ENCODE measurements at regions not wholly inside any gene's neighbourhood (a gene's known extent, or its start where the extent isn't known, plus 50 kb on each side); places are given as distances from the start of the nearest gene placed in this dataset.
"Not testable (repeated sequence)": the region's sequence is repeated elsewhere in the genome, so short reads cannot be mapped to it uniquely, and the experiment has no call there.

DNA sequence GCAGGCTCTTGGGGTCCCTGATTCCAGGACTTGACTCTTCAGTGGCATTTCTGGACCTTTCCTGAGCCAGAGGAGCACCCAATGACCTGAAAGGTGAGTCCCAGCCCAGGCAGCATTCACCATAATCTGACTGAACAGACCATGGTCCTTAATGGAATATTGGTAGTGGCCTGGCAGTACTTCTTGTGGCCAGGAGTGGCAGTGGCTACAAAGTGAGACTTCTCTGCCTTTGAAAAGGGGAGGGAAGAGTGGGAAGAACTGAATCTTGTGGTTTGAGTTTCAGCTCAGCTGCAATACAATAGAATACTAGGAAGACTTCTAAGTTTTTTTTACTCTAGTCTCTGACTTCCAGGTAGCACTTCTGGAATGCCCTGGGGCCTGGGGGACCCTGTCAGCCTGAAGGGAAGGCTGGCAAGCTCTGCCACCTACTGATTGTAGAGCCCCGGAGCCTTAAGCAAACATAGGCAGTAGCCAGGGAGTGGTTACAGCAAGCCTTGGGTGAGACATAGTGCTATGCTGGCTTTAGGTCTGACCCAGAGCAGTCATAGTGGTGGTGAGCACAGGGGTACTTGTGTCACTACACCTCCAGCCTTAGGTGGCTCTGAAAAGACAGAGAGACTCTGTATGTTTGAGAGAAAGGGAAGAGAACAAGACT is 674.2 kb upstream of the MANEA start:
- DNase-seq (ENCODE audit: low spot score): no peak

DNA sequence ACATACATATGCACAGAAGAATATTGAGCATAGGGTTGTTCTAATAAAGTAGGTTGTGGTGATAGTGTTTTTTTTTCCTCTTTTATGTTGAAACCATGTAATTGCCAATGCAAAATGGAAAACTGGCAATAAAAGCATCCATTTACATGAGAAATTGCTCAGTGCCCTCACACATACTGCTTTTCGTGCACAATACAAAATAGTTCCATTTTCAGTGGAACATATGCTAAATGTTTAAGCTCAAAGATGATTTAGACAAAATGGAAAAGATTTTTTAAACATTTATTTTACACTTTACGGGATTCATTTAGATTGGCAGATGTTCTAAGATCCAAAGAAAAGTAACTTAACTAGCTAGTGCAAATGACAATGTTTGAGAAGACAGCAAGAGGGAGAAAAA is 678.1 kb upstream of the MANEA start:
- DNase-seq (ENCODE audit: low spot score): no peak

DNA sequence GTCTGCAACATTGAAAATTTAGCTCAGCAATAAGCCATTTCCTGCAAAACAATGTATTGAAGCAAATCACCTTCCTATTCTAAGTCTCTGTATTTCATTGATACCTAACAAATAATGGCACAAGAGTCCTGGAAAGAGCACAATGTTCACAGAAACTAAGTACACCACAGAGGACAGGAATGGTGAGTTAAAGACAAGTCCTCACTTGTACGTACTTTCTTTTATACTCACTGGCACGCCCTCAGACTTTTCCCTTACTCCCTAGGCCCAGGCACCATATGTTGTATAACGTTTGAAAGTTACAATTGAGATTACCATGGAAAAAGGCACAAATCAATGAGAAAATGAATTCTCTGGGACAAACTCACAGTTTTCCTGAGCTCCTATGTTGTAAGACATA is 683.0 kb upstream of the MANEA start:
- no peak for DNase-seq (ENCODE audit: low spot score)

DNA sequence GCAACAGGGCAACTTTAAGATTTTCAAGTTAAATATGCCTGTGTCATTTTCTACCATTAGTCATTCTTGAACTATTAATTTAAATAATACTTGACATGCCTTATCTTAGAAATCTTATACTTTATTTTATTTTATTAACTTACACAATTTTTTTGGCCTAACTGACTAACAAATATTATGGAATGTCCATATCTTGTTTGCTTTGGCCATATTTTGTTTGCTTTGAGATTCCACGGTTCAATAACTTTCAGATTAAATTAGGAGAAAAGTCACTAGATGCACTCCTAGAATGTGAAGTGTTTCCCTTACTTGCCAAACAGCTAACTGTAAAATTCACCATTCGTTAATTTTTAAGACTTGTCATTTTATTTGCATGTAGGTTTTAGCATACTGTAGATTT is 684.0 kb upstream of the MANEA start:
- no peak for DNase-seq (ENCODE audit: low spot score)

DNA sequence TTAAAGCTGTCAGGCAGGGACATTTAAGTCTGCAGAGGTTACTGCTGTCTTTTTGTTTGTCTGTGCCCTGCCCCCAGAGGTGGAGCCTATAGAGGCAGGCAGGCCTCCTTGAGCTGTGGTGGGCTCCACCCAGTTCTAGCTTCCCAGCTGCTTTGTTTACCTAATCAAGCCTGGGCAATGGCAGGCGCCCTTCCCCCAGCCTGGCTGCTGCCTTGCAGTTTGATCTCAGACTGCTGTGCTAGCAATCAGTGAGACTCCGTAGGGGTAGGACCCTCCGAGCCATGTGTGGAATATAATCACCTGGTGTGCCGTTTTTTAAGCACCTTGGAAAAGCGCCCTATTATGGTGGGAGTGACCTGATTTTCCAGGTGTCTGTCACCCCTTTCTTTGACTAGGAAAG is 703.5 kb upstream of the MANEA start:
- DNase-seq (ENCODE audit: low spot score): not testable (repeated sequence)

DNA sequence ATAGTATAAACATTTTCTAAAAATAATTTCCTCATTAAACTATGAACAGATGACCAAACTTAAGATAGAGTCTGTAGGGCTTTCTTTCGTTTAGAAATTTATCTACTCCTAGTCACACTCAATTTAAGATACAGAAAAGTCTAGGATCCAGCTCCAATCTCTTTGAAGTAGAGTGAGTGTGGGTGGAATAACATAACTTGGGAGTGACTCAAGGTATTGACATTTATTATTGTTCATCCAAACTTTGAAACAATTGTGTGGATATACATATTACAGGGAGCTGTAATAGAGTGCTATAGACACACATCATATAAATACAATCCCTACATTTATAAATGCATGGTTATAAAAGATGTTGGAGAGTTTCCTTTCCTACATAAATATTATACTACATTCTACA is 715.2 kb upstream of the MANEA start:
- no peak for DNase-seq (ENCODE audit: low spot score)

DNA sequence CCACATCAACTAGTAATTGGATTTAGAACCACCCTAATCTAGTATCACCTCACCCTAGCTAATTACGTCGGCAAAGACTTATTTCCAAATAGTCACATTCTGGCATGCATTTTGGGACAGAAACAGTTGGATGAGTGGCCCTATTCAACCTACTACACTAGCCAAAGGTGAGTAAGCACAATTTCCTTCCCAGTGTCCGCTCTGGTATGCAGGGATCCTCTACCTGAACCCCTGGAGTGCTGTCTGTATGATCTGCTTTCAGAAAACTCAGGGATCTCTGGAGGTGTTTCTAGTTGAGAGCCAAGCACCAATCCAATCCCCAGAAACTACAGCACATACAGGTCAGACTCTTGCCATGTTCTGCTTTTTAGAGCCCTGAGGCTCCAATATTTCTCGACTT is 717.4 kb upstream of the MANEA start:
- DNase-seq (ENCODE audit: low spot score): no peak

DNA sequence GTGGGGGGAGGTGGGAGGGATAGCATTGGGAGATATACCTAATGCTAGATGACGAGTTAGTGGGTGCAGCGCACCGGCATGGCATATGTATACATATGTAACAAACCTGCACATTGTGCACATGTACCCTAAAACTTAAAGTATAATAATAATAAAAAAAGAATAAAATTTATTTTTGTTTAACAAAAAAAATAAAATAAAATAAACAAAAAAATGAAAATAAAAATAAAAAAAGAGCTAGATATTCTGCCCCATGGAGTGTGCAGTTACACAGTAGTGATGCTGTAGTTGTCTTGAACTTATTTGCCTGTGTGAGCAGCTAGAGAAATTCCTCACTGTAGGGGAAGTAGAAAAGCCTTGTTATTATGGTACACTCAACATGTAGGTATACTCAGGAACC is 720.3 kb upstream of the MANEA start:
- not testable (repeated sequence) for DNase-seq (ENCODE audit: low spot score)

DNA sequence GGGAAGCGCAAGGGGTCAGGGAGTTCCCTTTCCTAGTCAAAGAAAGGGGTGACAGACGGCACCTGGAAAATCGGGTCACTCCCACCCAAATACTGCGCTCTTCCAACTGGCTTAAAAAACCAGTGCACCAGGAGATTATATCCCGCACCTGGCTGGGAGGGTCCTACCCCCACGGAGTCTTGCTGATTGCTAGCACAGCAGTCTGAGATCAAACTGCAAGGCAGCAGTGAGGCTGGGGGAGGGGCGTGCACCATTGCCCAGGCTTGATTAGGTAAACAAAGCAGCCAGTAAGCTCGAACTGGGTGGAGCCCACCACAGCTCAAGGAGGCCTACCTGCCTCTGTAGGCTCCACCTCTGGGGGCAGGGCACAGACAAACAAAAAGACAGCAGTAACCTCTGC is 726.0 kb upstream of the MANEA start:
- DNase-seq (ENCODE audit: low spot score): not testable (repeated sequence)

DNA sequence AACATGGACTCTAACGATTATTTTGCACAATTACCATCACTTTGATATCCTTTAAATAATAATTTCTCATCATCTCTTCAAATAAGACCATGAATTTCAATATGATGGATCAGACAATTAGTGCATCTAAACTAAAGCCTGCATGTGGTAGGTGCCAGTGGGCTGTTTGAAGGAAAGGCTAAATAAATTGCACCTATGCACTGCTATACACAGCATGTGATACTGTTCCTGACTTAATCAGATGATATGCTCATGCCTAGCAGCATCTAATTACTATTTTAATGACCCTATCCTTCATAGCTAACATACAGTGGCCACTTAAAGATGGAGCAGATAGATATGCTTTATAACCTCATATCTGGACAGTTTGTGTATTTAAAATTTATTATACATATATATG is 731.6 kb upstream of the MANEA start:
- DNase-seq (ENCODE audit: low spot score): no peak

DNA sequence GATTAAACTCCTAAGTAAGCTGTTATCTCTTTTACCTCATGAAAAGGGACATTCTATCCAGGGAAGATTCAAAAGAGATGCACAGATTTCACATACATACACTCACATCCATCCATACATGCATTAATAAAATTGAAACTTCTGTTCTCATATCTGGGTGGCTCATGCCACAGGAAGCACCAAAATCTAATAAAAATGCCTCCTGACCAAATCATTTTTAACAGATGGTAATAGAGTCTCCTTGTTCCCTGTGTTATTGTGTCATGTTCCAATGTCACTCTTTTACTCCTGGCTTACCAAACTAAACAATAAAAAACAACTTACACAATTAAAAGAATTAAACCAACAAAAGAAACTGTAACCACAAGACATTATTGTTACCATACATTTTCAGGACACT is 742.1 kb upstream of the MANEA start:
- no peak for DNase-seq (ENCODE audit: low spot score)

DNA sequence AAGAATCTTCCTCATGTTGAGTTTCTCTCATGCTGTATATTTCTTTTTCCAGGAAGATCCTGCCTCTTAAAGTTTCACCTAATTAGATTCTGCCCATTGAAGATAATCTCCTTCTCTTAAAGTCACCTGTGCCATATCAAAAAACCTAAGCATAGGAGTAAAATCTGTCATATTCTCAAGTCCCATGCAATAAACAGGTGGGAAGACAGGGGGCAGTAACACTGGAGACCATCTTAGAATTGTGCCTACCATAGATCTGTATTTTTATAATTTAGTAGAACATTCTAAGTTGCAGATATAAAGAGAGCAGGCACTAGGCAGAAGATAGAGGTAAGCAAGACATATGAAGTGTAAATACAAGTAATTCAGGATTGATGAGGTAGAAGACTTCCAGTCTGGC is 763.5 kb upstream of the MANEA start:
- DNase-seq (ENCODE audit: low spot score): no peak

DNA sequence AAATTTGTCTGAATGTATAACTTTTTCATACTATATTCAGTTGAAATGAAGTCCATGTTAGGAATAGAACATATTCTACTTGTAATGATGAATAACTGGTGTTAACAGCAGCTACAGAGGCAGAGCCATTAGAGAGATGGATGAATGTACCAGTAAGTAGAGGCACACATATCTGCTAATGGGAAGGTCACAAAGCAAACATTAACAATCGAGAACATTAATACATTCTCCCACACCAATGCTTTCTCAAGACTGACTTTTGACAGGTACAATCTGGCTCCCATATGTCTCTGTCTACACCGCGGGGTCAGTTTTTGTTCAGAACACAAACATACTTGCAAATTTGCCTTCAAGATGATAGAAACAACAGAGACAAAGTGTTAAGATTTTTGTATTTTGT is 776.0 kb upstream of the MANEA start:
- no peak for DNase-seq (ENCODE audit: low spot score)

DNA sequence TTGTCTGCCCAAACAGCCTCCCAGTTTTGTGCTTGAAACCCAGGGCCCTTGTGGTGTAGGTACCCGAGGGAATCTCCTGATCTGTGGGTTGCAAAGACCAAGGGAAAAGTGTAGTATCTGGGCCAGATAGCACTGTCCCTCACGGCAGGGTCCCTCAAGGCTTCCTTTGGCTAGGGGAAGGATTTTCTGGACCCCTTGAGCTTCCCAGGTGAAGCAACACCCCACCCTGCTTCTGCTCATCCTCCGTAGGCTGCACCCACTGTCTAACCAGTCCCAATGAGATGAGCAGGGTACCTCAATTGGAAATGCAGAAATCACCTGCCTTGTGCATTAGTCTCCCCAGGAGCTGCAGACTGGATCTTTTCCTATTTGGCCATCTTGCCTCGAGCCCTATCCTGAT is 791.8 kb upstream of the MANEA start:
- DNase-seq (ENCODE audit: low spot score): no peak

DNA sequence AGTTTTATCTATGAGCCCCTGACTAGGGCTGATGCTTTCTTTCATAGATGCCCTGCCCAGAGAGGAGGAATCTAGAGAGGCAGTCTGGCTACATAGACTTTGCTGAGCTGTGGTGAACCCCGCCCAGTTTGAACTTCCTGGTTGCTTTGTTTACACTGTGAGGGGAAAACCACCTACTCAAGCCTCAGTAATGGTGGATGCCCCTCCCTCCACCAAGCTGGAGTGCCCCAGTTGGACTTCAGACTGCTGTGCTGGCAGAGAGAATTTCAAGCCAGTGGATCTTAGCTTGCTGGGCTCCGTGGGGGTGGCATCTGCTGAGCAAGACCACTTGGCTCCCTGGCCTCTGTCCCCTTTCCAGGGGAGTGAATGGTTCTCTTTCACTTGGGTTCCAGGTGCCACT is 792.3 kb upstream of the MANEA start:
- not testable (repeated sequence) for DNase-seq (ENCODE audit: low spot score)

DNA sequence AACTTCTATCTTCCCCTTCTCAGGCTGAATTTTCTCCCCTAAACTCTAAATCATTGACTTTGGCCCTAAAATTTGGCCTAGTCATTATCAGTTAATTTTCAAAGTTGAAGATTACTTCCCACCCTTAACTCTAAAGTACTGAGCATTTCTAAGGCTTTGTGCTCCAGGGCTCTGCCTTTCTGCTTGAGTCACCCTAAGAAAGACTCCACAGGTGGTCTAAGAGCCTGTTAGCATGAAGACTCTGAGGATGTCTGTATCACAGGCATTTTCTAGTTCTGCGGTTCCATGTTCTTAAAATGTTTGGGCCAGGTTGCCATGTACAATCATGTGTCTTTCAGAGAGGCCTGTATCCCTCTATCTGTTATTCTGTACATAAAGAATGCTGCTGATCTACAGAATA is 808.1 kb upstream of the MANEA start:
- no peak for DNase-seq (ENCODE audit: low spot score)

DNA sequence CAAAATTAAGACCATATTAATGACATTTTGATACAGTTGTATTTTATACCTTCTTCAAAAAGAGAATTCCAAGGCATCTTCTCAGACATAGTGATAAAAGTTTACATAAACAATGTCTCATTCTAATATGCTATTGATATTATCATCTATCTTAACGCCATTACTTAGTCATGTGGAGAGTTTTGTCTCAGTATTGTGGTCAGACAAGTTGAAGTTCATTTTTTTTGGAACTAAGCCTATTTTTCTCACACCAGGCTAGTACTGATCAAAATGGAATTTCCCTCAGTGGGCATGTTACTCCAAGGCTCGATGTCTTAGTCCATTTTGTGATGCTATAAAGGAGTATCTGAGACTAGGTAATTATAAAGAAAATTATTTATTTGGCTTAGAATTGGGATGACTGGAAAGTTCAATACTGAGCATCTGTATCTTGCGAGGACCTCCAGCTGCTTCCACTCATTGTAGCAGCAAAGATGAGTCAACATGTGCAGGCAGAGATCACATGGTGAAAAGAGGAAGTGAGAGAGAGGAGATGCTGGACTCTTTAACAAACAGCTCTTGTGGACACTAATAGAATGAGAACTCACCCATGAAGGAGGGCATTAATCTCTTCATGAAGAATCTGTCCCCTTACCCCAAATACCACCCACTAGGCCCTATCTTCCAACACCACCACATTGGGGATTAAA is 825.5 kb upstream of the MANEA start:
- DNase-seq (ENCODE audit: low spot score): no peak

DNA sequence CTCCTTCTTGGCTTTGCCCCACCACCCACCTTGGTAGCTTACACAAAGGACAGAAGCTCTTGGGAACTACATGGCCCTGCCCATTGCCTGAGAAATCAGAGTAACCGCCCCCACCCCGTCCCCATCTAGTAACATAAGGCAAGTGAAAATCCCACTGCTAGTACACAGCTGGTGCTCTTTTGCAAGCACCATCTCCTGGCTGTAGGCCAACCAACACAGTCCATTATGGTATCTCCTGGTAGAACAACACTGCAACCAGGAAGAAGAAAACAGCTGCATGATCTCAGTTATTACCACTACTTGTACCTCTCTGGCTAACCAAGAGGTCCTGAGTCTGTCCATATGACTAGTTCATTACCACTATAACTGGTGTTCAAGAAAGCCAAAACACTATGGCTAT is 841.1 kb upstream of the MANEA start:
- DNase-seq (ENCODE audit: low spot score): no peak

DNA sequence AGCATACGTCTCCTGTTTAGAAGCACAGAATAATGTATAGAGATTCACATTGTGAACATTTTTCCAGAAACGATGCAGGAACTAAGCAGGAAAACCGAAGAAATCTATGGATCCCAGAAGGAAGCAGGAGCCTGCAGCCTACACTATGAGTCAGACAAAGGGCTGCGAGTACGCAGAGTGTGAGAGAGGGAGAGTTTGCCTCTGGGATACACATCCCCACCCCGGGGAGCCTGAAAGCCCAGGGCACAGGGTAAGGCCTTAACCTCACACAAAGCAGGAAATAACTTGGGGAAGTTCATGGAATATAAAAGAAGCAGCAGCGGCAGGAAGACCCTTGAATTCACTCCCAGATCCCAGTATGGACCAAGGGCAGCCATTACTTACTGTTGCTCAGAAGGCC is 842.1 kb upstream of the MANEA start:
- DNase-seq (ENCODE audit: low spot score): no peak

DNA sequence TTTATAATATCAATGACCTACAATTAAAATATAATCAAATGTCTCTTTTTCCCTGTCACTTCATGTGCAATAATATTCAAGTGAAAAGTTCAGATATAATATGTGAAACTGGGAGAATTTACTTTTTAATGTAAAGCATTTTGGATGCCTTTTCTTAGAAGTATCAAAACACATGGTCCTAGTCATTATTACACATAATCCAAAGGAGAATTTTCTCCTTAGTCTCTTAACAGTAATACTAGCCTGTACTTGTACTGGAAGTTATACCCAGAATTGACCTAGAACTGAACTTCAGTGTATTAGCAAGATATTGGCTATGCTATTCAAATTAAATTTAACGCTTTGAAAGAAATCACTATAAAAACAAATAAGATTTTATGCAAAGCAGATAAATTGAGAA is 842.6 kb upstream of the MANEA start:
- DNase-seq (ENCODE audit: low spot score): no peak

DNA sequence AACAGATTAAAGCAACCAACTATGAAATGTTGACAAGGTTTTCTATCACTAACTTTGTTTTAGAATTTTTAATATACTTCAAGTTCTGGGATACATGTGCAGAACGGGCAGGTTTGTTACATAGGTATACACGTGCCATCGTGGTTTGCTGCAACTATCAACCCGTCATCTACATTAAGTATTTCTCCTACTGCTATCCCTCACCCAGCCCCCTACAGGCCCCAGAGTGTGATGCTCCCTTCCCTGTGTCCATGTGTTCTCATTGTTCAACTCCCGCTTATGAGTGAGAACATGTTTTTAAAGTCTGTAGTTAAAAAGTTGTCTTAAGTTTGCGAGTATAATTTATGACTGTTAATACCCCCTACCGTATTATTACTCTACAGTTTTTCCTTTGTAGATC is 844.3 kb upstream of the MANEA start:
- DNase-seq (ENCODE audit: low spot score): no peak

DNA sequence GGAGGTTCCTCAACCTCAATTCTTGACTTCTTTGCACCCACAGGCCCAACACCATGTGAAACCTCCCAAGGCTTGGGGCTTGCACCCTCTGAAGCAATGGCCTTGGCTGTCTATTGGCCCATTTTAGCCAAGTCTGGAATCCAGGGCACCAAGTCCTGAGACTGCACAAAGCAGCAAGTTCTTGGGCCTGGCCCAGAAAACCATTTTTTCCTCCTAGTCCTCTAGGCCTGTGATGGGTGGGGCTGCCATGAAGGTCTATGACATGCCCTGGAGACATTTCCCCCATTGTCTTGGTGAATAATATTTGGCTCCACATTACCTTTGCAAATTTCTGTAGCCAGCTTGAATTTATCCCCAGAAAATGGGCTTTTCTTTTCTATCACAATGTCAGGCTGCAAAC is 849.6 kb upstream of the MANEA start:
- no peak for DNase-seq (ENCODE audit: low spot score)

DNA sequence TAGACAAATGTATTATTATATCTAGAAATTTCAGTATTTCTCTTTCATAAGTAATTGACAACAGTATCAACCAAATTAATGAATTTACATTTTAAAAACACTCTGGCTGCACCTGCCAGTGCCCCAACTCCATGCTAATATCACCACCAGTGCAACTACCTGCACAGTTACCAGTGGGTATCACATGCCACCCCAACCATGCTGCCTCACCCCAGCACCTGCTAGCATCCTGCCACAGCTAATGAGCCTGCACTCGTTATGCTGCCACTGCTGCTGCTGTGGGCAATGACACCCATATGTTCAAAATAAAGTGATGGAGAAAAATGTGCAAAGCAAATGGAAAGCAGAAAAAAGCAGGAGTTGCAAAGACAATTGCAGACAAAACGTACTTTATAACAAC is 855.9 kb upstream of the MANEA start:
- no peak for DNase-seq (ENCODE audit: low spot score)

DNA sequence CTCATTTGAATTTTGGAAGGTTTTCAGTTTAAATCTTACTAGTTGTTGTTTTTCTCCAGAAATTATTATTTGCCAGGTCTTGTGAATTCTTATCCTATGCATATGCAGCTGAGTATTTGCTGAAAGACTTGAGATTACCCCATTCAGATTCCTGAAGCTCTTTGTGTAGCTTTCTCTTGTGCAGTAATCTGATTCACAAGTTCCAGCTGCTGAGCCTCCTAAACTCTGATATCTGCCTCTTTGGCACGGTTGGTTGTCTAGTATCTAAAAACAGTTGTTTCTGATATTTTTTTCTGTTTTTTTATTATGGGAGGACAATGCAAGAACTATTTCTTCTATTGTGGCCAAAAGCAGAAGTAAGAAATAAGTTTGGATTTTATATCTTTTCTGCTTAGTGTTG is 863.9 kb upstream of the MANEA start:
- DNase-seq (ENCODE audit: low spot score): no peak
